Loucy (cell line): ENCODE measurements at regions not wholly inside any gene's neighbourhood (a gene's known extent, or its start where the extent isn't known, plus 50 kb on each side); places are given as distances from the start of the nearest gene placed in this dataset.

Source experiments
- H2AFZ ChIP-seq: fragments of 200-600 bp; sonication (generic); 2 replicates; pipeline ENCODE4 v1.6.0; 2016; ENCODE audit warnings: antibody characterized with exemption, mild to moderate bottlenecking, low read length, moderate library complexity
- H3F3A ChIP-seq: fragments of 200-600 bp; 2 replicates; pipeline ENCODE4 v1.6.0; 2016; ENCODE audit warnings: antibody characterized with exemption, low read depth, mild to moderate bottlenecking
- H3K27me3 ChIP-seq: fragments of 200-600 bp; sonication (generic); 2 replicates; pipeline ENCODE4 v1.6.1; 2014; ENCODE audit warnings: low read length, mild to moderate bottlenecking; ENCODE audit not compliant: insufficient read depth, poor library complexity, severe bottlenecking
- H3K36me3 ChIP-seq: fragments of 200-600 bp; sonication (generic); 2 replicates; pipeline ENCODE4 v1.6.1; 2016; ENCODE audit warnings: low read length; ENCODE audit not compliant: insufficient read depth
- H3K4me1 ChIP-seq: fragments of 200-600 bp; sonication (generic); 2 replicates; pipeline ENCODE4 v1.5.1; 2014; ENCODE audit warnings: low read length, mild to moderate bottlenecking; ENCODE audit not compliant: insufficient read depth, poor library complexity, severe bottlenecking
- H3K4me2 ChIP-seq: fragments of 200-600 bp; sonication (generic); 2 replicates; pipeline ENCODE4 v1.6.0; 2014; ENCODE audit warnings: antibody characterized with exemption, low read length, low read depth, mild to moderate bottlenecking; ENCODE audit not compliant: poor library complexity, severe bottlenecking
- H3K4me3 ChIP-seq: fragments of 200-600 bp; sonication (generic); 2 replicates; pipeline ENCODE4 v1.5.1; 2014; ENCODE audit warnings: low read length, mild to moderate bottlenecking, mixed read lengths; ENCODE audit not compliant: poor library complexity, severe bottlenecking
- H3K79me2 ChIP-seq: fragments of 200-600 bp; sonication (generic); 2 replicates; pipeline ENCODE4 v1.6.1; 2014; ENCODE audit warnings: low read length; ENCODE audit not compliant: insufficient read depth
- H3K9ac ChIP-seq: fragments of 200-600 bp; sonication (generic); 2 replicates; pipeline ENCODE4 v1.6.0; 2014; ENCODE audit warnings: mild to moderate bottlenecking, low read depth, low read length, moderate library complexity; ENCODE audit not compliant: poor library complexity, severe bottlenecking
- H3K9me2 ChIP-seq: fragments of 200-600 bp; sonication (generic); replicated peaks from 2 replicates; pipeline ENCODE4 v1.6.1; 2016; ENCODE audit warnings: low read depth, low read length, mixed read lengths
- H3K9me3 ChIP-seq: fragments of 200-600 bp; sonication (generic); 2 replicates; pipeline ENCODE4 v1.6.1; 2014; ENCODE audit warnings: mild to moderate bottlenecking, antibody characterized with exemption, low read length, low read depth; ENCODE audit not compliant: insufficient read depth
- H4K20me1 ChIP-seq: fragments of 200-600 bp; sonication (generic); 2 replicates; pipeline ENCODE4 v1.6.0; 2014; ENCODE audit warnings: antibody characterized with exemption, low read length, mild to moderate bottlenecking; ENCODE audit not compliant: insufficient read depth, poor library complexity, severe bottlenecking
- CTCF ChIP-seq: fragments of 200-600 bp; sonication (generic); conservative IDR thresholded peaks from 2 replicates; pipeline ENCODE4 v1.5.1; 2014; ENCODE audit warnings: mild to moderate bottlenecking, antibody characterized with exemption, low read length
- EZH2phosphoT487 ChIP-seq: fragments of 200-600 bp; IDR thresholded peaks from 2 replicates; pipeline ENCODE4 v1.6.1; 2018; ENCODE audit warnings: antibody characterized with exemption, mild to moderate bottlenecking, moderate library complexity, borderline replicate concordance

GRCh38 chr6:15150207-15150606 is 95.7 kb upstream of the JARID2 start:
- Histone ChIP-seq H3K4me1 (no peaks in the 10 kb centered on the region), H3K27me3 (no peaks in the 10 kb centered on the region), H3K9me3 (no peaks in the 10 kb centered on the region), H3K9ac (no peak overlapping the region), H3K4me2 (no peak overlapping the region), H3F3A (no peaks in the 10 kb centered on the region), H3K79me2 (no peaks in the 10 kb centered on the region), H4K20me1 (no peaks in the 10 kb centered on the region), H2AFZ (no peak overlapping the region), H3K36me3 (no peaks in the 10 kb centered on the region), H3K4me3 (no peak overlapping the region), H3K9me2 (no peaks in the 10 kb centered on the region)
- TF ChIP-seq EZH2phosphoT487 (no peak), CTCF (no peak)

GRCh38 chr6:15152700-15153099 is 93.2 kb upstream of the JARID2 start:
- Histone ChIP-seq H3K4me3 (no peak overlapping the region), H3K79me2 (no peaks in the 10 kb centered on the region), H3F3A (no peaks in the 10 kb centered on the region), H3K9ac (no peak overlapping the region), H3K27me3 (no peaks in the 10 kb centered on the region), H3K4me2 (no peak overlapping the region), H2AFZ (no peak overlapping the region), H3K4me1 (no peaks in the 10 kb centered on the region), H4K20me1 (no peaks in the 10 kb centered on the region), H3K9me2 (no peaks in the 10 kb centered on the region), H3K9me3 (no peaks in the 10 kb centered on the region), H3K36me3 (no peaks in the 10 kb centered on the region)
- TF ChIP-seq EZH2phosphoT487 (no peak), CTCF (no peak)

GRCh38 chr6:15153191-15153590 is 92.7 kb upstream of the JARID2 start:
- Histone ChIP-seq H3K27me3 (no peaks in the 10 kb centered on the region), H4K20me1 (no peaks in the 10 kb centered on the region), H2AFZ (no peak overlapping the region), H3K36me3 (no peaks in the 10 kb centered on the region), H3F3A (no peaks in the 10 kb centered on the region), H3K79me2 (no peaks in the 10 kb centered on the region), H3K9ac (no peak overlapping the region), H3K4me1 (no peaks in the 10 kb centered on the region), H3K9me3 (no peaks in the 10 kb centered on the region), H3K4me3 (no peak overlapping the region), H3K9me2 (no peaks in the 10 kb centered on the region), H3K4me2 (no peak overlapping the region)
- TF ChIP-seq EZH2phosphoT487 (no peak), CTCF (no peak)
